ENCODE measurements at regions not wholly inside any gene's neighbourhood (a gene's known extent, or its start where the extent isn't known, plus 50 kb on each side); places are given as distances from the start of the nearest gene placed in this dataset.

DNA sequence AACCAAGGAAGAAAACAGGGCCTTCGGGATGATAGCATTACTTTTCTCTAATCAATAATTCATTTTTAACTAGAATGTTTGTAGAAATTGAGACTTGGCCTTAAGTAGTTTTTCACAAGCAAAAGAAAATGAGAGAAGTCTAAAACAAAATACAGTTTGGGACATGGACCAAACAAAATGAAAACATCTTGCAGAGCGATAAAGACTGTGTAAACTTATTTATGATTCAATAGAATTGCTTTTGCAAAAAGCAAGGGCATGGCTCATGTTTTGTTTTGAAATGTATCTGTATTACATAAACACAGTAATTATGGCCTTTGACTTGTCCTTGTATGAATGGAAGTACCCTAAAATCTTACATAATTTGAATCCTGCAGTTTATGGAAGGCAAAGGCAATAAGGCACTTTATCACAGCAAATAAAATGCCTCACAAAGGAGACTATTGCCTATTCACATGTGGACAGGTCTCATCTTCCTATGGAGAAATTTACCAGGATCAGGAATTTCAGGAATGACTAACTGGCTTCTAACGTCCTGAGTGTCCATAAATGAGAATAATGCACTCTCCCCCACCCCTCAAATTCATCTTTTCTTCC is 295.2 kb downstream of the PTEN start:
- H3K9me3 ChIP-seq: no peaks in the 10 kb centered on the region
- TF ChIP-seq, protein P1, sequence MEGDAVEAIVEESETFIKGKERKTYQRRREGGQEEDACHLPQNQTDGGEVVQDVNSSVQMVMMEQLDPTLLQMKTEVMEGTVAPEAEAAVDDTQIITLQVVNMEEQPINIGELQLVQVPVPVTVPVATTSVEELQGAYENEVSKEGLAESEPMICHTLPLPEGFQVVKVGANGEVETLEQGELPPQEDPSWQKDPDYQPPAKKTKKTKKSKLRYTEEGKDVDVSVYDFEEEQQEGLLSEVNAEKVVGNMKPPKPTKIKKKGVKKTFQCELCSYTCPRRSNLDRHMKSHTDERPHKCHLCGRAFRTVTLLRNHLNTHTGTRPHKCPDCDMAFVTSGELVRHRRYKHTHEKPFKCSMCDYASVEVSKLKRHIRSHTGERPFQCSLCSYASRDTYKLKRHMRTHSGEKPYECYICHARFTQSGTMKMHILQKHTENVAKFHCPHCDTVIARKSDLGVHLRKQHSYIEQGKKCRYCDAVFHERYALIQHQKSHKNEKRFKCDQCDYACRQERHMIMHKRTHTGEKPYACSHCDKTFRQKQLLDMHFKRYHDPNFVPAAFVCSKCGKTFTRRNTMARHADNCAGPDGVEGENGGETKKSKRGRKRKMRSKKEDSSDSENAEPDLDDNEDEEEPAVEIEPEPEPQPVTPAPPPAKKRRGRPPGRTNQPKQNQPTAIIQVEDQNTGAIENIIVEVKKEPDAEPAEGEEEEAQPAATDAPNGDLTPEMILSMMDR (IDR thresholded peaks at IDR 0.05): no peak
- H3K4me3 ChIP-seq (ENCODE audit: low read depth in 1 of 2, low read length in 1 of 2): no peak overlapping the region
- H3K4me1 ChIP-seq (ENCODE audit: control insufficient read depth in 1 of 2, insufficient read depth in 1 of 2, low read depth in 1 of 2, low read length in 1 of 2): no peaks in the 10 kb centered on the region
- no peaks in the 10 kb centered on the region for H3K36me3 ChIP-seq
- no peaks in the 10 kb centered on the region for H3K27me3 ChIP-seq
- H3K27ac ChIP-seq: no peak overlapping the region

DNA sequence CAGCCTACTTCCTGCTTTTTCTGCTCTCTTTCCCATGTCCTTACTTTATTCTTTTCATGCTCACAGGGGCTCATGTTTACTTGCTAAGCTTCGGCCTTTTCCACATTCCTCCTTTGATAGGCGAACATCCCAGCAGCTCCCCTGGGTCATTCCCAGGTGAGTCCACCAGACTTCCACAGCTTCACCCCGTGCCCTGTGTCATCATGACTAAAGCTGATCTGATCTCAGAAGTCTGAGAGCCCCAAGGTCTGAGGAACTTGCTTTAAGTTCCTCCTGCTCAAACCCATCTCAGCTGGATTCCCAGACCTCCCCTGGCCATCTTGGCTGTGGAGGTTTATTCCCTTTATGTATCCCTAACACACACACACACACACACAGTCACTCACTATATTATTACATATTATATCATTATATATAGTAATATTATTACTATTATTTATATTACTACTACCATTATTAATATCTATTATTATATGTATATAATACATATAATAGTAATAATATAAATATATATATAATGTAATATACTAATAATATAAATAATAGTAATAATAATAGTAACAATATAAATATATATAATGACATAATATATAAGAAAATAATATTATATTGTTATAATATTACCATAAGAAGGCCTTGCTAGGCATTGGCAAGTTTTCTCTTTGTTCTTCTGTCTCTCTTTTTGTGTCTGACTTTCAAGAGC is 295.9 kb downstream of the PTEN start:
- Histone ChIP-seq H3K4me1 (ENCODE audit: control insufficient read depth in 1 of 2, insufficient read depth in 1 of 2, low read depth in 1 of 2, low read length in 1 of 2) (no peaks in the 10 kb centered on the region), H3K9me3 (no peaks in the 10 kb centered on the region), H3K4me3 (ENCODE audit: low read depth in 1 of 2, low read length in 1 of 2) (no peak overlapping the region), H3K27ac (no peak overlapping the region), H3K36me3 (no peaks in the 10 kb centered on the region), H3K27me3 (no peaks in the 10 kb centered on the region)
- TF ChIP-seq, protein P1 (IDR thresholded peaks at IDR 0.05): no peak

DNA sequence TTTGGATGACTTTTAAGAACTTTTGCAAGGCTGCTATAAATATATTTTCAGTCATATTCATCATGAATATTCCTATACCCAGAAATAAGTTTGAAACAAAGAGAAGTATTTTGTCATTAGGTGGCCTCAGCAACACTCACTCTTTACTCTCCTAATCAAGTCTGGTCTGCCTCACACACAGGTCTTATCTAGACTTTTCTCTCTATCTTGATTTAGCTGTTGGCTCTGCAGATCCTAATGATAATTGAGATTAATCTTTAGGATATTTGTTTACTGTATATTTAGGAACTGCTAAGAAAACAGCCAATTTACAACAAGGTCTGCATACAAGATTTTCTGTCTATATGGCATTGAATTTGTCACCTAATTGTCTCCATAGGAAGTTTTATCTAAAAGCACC is 297.6 kb downstream of the PTEN start:
- H3K4me3 ChIP-seq (ENCODE audit: low read depth in 1 of 2, low read length in 1 of 2): no peak overlapping the region
- no peaks in the 10 kb centered on the region for H3K27me3 ChIP-seq
- no peak overlapping the region for H3K27ac ChIP-seq
- H3K4me1 ChIP-seq (ENCODE audit: control insufficient read depth in 1 of 2, insufficient read depth in 1 of 2, low read depth in 1 of 2, low read length in 1 of 2): no peaks in the 10 kb centered on the region
- H3K36me3 ChIP-seq: no peaks in the 10 kb centered on the region
- H3K9me3 ChIP-seq: no peaks in the 10 kb centered on the region
- TF ChIP-seq, protein P1 (IDR thresholded peaks at IDR 0.05): no peak

DNA sequence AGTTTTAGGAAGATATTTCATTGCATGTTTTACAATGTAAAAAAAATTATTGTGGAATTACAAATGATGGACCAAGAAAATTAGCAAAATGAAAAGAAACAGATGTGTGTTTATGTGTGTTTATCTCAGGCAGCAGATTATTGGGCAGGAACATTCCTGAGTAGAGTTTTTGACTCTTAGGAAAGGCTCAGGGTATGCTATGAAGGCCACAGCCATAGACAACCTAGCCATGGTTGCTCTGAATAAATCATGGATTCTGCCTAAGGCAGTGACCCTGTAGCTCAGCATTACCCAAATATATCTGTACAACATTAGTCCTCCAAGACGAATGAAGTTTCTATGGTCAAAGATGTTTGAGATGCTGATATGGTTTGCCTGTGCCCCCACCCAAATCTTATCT is 298.3 kb downstream of the PTEN start:
- H3K4me3 ChIP-seq (ENCODE audit: low read depth in 1 of 2, low read length in 1 of 2): no peak overlapping the region
- H3K36me3 ChIP-seq: no peaks in the 10 kb centered on the region
- no peak overlapping the region for H3K27ac ChIP-seq
- H3K4me1 ChIP-seq (ENCODE audit: control insufficient read depth in 1 of 2, insufficient read depth in 1 of 2, low read depth in 1 of 2, low read length in 1 of 2): no peaks in the 10 kb centered on the region
- no peaks in the 10 kb centered on the region for H3K27me3 ChIP-seq
- no peaks in the 10 kb centered on the region for H3K9me3 ChIP-seq
- TF ChIP-seq, protein P1 (IDR thresholded peaks at IDR 0.05): no peak

DNA sequence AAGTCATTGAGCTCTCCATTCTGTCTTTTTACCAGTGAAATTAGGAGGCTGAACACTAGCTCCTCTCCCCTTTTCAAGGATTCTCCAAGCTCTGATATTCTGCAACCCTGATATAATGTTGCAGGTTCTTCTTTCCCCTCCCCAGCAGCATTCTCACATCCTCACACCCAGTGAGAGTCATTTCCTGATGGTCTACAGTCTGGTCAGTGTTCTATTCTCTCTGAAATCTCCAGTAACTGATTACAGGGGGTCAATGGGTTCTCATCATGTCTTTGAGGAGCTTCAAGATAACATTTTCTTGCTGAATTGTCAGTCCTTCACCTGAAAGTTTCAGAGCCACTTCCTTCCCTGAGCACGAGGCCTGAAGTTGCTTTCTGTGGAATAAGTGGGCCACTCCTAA is 299.4 kb downstream of the PTEN start:
- Histone ChIP-seq H3K4me1 (ENCODE audit: control insufficient read depth in 1 of 2, insufficient read depth in 1 of 2, low read depth in 1 of 2, low read length in 1 of 2) (no peaks in the 10 kb centered on the region), H3K27me3 (no peaks in the 10 kb centered on the region), H3K27ac (no peak overlapping the region), H3K9me3 (no peaks in the 10 kb centered on the region), H3K4me3 (ENCODE audit: low read depth in 1 of 2, low read length in 1 of 2) (no peak overlapping the region), H3K36me3 (no peaks in the 10 kb centered on the region)
- TF ChIP-seq, protein P1 (IDR thresholded peaks at IDR 0.05): no peak
